ENCODE measurements at regions not wholly inside any gene's neighbourhood (a gene's known extent, or its start where the extent isn't known, plus 50 kb on each side); places are given as distances from the start of the nearest gene placed in this dataset.

DNA sequence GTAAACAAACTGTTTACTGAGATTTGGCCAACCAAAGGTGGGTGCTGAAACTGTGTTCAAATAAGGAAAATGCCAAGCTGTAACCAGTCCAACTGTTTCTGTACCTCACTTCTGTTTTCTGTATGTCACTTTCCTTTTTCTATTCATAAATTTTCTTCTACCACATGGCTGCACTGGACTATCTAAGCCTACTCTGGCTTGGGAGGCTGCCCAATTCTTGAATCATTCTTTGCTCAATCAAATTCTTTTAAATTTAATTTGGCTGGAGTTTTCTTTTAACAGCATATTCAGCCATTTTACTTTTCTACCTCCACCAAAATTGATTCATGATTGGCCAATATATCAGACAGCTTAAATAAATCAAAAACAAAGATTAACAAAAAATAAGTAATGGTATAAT, 1575.5 kb upstream of the SPRY2 start:
- TF ChIP-seq, protein P1, sequence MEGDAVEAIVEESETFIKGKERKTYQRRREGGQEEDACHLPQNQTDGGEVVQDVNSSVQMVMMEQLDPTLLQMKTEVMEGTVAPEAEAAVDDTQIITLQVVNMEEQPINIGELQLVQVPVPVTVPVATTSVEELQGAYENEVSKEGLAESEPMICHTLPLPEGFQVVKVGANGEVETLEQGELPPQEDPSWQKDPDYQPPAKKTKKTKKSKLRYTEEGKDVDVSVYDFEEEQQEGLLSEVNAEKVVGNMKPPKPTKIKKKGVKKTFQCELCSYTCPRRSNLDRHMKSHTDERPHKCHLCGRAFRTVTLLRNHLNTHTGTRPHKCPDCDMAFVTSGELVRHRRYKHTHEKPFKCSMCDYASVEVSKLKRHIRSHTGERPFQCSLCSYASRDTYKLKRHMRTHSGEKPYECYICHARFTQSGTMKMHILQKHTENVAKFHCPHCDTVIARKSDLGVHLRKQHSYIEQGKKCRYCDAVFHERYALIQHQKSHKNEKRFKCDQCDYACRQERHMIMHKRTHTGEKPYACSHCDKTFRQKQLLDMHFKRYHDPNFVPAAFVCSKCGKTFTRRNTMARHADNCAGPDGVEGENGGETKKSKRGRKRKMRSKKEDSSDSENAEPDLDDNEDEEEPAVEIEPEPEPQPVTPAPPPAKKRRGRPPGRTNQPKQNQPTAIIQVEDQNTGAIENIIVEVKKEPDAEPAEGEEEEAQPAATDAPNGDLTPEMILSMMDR (conservative IDR thresholded peaks at IDR 0.05; ENCODE audit: low read depth in 2 of 2): no peak
- TF ChIP-seq STAT1 (IDR thresholded peaks at IDR 0.05; ENCODE audit: unreplicated experiment) (no peak), EZH2phosphoT487 (IDR thresholded peaks at IDR 0.05; ENCODE audit: unreplicated experiment) (no peak), CREB1 (CRISPR knock-in tag; IDR thresholded peaks at IDR 0.05; ENCODE audit: low read depth) (no peak), JUNB (IDR thresholded peaks at IDR 0.05; ENCODE audit: unreplicated experiment) (no peak), ZNF331 (CRISPR knock-in tag; IDR thresholded peaks at IDR 0.05; ENCODE audit: low read depth) (no peak), EZH2 (IDR thresholded peaks at IDR 0.05; ENCODE audit: low read depth, unreplicated experiment) (no peak), POLR2AphosphoS5 (IDR thresholded peaks at IDR 0.05; ENCODE audit: low read depth) (no peak), NANOG (IDR thresholded peaks at IDR 0.05; ENCODE audit: borderline replicate concordance) (no peak), ZNF114 (CRISPR knock-in tag; IDR thresholded peaks at IDR 0.05) (no peak)
- TF ChIP-seq, protein P2, sequence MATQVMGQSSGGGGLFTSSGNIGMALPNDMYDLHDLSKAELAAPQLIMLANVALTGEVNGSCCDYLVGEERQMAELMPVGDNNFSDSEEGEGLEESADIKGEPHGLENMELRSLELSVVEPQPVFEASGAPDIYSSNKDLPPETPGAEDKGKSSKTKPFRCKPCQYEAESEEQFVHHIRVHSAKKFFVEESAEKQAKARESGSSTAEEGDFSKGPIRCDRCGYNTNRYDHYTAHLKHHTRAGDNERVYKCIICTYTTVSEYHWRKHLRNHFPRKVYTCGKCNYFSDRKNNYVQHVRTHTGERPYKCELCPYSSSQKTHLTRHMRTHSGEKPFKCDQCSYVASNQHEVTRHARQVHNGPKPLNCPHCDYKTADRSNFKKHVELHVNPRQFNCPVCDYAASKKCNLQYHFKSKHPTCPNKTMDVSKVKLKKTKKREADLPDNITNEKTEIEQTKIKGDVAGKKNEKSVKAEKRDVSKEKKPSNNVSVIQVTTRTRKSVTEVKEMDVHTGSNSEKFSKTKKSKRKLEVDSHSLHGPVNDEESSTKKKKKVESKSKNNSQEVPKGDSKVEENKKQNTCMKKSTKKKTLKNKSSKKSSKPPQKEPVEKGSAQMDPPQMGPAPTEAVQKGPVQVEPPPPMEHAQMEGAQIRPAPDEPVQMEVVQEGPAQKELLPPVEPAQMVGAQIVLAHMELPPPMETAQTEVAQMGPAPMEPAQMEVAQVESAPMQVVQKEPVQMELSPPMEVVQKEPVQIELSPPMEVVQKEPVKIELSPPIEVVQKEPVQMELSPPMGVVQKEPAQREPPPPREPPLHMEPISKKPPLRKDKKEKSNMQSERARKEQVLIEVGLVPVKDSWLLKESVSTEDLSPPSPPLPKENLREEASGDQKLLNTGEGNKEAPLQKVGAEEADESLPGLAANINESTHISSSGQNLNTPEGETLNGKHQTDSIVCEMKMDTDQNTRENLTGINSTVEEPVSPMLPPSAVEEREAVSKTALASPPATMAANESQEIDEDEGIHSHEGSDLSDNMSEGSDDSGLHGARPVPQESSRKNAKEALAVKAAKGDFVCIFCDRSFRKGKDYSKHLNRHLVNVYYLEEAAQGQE (IDR thresholded peaks at IDR 0.05; ENCODE audit: unreplicated experiment): no peak
- TF ChIP-seq, protein P3, sequence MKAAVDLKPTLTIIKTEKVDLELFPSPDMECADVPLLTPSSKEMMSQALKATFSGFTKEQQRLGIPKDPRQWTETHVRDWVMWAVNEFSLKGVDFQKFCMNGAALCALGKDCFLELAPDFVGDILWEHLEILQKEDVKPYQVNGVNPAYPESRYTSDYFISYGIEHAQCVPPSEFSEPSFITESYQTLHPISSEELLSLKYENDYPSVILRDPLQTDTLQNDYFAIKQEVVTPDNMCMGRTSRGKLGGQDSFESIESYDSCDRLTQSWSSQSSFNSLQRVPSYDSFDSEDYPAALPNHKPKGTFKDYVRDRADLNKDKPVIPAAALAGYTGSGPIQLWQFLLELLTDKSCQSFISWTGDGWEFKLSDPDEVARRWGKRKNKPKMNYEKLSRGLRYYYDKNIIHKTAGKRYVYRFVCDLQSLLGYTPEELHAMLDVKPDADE (IDR thresholded peaks at IDR 0.05): no peak
- TF ChIP-seq, protein P4, sequence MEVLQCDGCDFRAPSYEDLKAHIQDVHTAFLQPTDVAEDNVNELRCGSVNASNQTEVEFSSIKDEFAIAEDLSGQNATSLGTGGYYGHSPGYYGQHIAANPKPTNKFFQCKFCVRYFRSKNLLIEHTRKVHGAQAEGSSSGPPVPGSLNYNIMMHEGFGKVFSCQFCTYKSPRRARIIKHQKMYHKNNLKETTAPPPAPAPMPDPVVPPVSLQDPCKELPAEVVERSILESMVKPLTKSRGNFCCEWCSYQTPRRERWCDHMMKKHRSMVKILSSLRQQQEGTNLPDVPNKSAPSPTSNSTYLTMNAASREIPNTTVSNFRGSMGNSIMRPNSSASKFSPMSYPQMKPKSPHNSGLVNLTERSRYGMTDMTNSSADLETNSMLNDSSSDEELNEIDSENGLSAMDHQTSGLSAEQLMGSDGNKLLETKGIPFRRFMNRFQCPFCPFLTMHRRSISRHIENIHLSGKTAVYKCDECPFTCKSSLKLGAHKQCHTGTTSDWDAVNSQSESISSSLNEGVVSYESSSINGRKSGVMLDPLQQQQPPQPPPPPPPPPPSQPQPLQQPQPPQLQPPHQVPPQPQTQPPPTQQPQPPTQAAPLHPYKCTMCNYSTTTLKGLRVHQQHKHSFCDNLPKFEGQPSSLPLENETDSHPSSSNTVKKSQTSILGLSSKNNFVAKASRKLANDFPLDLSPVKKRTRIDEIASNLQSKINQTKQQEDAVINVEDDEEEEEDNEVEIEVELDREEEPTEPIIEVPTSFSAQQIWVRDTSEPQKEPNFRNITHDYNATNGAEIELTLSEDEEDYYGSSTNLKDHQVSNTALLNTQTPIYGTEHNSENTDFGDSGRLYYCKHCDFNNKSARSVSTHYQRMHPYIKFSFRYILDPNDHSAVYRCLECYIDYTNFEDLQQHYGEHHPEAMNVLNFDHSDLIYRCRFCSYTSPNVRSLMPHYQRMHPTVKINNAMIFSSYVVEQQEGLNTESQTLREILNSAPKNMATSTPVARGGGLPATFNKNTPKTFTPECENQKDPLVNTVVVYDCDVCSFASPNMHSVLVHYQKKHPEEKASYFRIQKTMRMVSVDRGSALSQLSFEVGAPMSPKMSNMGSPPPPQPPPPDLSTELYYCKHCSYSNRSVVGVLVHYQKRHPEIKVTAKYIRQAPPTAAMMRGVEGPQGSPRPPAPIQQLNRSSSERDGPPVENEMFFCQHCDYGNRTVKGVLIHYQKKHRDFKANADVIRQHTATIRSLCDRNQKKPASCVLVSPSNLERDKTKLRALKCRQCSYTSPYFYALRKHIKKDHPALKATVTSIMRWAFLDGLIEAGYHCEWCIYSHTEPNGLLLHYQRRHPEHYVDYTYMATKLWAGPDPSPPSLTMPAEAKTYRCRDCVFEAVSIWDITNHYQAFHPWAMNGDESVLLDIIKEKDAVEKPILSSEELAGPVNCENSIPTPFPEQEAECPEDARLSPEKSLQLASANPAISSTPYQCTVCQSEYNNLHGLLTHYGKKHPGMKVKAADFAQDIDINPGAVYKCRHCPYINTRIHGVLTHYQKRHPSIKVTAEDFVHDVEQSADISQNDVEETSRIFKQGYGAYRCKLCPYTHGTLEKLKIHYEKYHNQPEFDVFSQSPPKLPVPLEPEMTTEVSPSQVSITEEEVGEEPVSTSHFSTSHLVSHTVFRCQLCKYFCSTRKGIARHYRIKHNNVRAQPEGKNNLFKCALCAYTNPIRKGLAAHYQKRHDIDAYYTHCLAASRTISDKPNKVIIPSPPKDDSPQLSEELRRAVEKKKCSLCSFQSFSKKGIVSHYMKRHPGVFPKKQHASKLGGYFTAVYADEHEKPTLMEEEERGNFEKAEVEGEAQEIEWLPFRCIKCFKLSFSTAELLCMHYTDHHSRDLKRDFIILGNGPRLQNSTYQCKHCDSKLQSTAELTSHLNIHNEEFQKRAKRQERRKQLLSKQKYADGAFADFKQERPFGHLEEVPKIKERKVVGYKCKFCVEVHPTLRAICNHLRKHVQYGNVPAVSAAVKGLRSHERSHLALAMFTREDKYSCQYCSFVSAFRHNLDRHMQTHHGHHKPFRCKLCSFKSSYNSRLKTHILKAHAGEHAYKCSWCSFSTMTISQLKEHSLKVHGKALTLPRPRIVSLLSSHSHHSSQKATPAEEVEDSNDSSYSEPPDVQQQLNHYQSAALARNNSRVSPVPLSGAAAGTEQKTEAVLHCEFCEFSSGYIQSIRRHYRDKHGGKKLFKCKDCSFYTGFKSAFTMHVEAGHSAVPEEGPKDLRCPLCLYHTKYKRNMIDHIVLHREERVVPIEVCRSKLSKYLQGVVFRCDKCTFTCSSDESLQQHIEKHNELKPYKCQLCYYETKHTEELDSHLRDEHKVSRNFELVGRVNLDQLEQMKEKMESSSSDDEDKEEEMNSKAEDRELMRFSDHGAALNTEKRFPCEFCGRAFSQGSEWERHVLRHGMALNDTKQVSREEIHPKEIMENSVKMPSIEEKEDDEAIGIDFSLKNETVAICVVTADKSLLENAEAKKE (CRISPR knock-in tag; IDR thresholded peaks at IDR 0.05): no peak
